ENCODE measurements at regions not wholly inside any gene's neighbourhood (a gene's known extent, or its start where the extent isn't known, plus 50 kb on each side); places are given as distances from the start of the nearest gene placed in this dataset.

DNA sequence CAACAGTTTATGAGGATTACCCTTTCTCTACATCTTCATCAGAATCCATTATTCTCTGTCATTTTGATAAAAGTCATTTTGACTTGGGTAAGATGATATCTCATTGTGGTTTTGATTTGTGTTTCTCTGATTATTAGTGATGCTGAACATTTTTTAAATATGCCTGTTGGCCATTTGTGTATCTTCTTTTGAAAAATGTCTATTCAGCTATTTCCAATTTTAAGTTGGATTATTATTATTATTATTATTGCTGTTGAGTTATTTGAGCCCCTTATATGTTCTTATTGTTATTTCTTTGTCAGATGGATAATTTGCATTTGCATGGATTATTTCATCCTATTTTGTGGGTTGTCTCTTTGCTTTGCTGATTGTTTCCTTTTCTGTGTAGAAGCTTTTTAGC is 421.2 kb upstream of the LMCD1 start:
- H3K27me3 ChIP-seq (ENCODE audit: insufficient read depth, low read length): no peaks in the 10 kb centered on the region
- H3K9ac ChIP-seq (ENCODE audit: low read length): no peak overlapping the region
- TF ChIP-seq, protein P1, sequence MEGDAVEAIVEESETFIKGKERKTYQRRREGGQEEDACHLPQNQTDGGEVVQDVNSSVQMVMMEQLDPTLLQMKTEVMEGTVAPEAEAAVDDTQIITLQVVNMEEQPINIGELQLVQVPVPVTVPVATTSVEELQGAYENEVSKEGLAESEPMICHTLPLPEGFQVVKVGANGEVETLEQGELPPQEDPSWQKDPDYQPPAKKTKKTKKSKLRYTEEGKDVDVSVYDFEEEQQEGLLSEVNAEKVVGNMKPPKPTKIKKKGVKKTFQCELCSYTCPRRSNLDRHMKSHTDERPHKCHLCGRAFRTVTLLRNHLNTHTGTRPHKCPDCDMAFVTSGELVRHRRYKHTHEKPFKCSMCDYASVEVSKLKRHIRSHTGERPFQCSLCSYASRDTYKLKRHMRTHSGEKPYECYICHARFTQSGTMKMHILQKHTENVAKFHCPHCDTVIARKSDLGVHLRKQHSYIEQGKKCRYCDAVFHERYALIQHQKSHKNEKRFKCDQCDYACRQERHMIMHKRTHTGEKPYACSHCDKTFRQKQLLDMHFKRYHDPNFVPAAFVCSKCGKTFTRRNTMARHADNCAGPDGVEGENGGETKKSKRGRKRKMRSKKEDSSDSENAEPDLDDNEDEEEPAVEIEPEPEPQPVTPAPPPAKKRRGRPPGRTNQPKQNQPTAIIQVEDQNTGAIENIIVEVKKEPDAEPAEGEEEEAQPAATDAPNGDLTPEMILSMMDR (IDR thresholded peaks at IDR 0.05; ENCODE audit: low read length): no peak
- TF ChIP-seq EZH2 (IDR thresholded peaks at IDR 0.05; ENCODE audit: borderline replicate concordance, low read length): no peak
- no peaks in the 10 kb centered on the region for H3F3A ChIP-seq (ENCODE audit: insufficient read depth, low read length)
- no peaks in the 10 kb centered on the region for H4K20me1 ChIP-seq (ENCODE audit: insufficient read depth, low read length)
- H3K4me3 ChIP-seq (ENCODE audit: low read depth, low read length, poor library complexity, severe bottlenecking): no peak overlapping the region
- H3K9me2 ChIP-seq (ENCODE audit: low read depth, low read length): no peaks in the 10 kb centered on the region
- H3K36me3 ChIP-seq (ENCODE audit: insufficient read depth, low read length): no peaks in the 10 kb centered on the region
- H3K4me1 ChIP-seq (ENCODE audit: insufficient read depth, low read length, severe bottlenecking): no peaks in the 10 kb centered on the region
- H3K9me3 ChIP-seq (ENCODE audit: low read length): no peaks in the 10 kb centered on the region
- H3K79me2 ChIP-seq (ENCODE audit: insufficient read depth, low read length): no peaks in the 10 kb centered on the region
- H3K4me2 ChIP-seq (ENCODE audit: low read length): no peak overlapping the region
- H3K27ac ChIP-seq (ENCODE audit: low read depth, low read length, poor library complexity, severe bottlenecking): no peak overlapping the region
- no peak overlapping the region for H2AFZ ChIP-seq (ENCODE audit: low read length)

DNA sequence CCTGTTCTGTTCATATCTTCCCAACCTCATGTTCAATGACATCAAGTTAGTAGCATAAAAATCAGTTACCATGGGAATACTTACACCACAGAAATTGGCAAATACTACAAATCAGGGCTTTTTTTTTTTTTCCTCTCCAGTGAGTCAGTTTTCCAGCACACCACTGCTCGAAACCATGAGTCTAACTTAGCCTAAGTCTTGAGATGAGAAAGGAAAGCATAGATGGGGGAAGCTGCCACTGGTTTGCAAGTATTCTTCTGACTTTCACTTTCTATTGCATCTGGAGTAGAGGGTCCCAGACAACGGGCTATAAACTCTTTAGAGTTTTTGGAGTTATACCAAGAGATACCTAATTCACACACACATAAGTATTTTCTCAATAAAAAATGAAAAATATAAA is 416.1 kb upstream of the LMCD1 start:
- Histone ChIP-seq H3K9ac (ENCODE audit: low read length) (no peak overlapping the region), H3F3A (ENCODE audit: insufficient read depth, low read length) (no peaks in the 10 kb centered on the region), H3K4me3 (ENCODE audit: low read depth, low read length, poor library complexity, severe bottlenecking) (no peak overlapping the region), H3K27me3 (ENCODE audit: insufficient read depth, low read length) (no peaks in the 10 kb centered on the region), H3K4me1 (ENCODE audit: insufficient read depth, low read length, severe bottlenecking) (no peaks in the 10 kb centered on the region), H3K36me3 (ENCODE audit: insufficient read depth, low read length) (no peaks in the 10 kb centered on the region), H3K27ac (ENCODE audit: low read depth, low read length, poor library complexity, severe bottlenecking) (no peak overlapping the region), H3K79me2 (ENCODE audit: insufficient read depth, low read length) (no peaks in the 10 kb centered on the region), H2AFZ (ENCODE audit: low read length) (no peak overlapping the region), H4K20me1 (ENCODE audit: insufficient read depth, low read length) (no peaks in the 10 kb centered on the region), H3K9me3 (ENCODE audit: low read length) (no peaks in the 10 kb centered on the region; the same call in 1 of the 2 replicates), H3K4me2 (ENCODE audit: low read length) (no peak overlapping the region), H3K9me2 (ENCODE audit: low read depth, low read length) (no peaks in the 10 kb centered on the region)
- TF ChIP-seq EZH2 (IDR thresholded peaks at IDR 0.05; ENCODE audit: borderline replicate concordance, low read length): no peak
- TF ChIP-seq, protein P1 (IDR thresholded peaks at IDR 0.05; ENCODE audit: low read length): no peak

GRCh38 chr3:8087951-8088350 is 413.7 kb upstream of the LMCD1 start:
- Histone ChIP-seq H3F3A (ENCODE audit: insufficient read depth, low read length) (no peaks in the 10 kb centered on the region), H2AFZ (ENCODE audit: low read length) (no peak overlapping the region), H4K20me1 (ENCODE audit: insufficient read depth, low read length) (no peaks in the 10 kb centered on the region), H3K4me2 (ENCODE audit: low read length) (no peak overlapping the region), H3K9ac (ENCODE audit: low read length) (no peak overlapping the region), H3K27ac (ENCODE audit: low read depth, low read length, poor library complexity, severe bottlenecking) (no peak overlapping the region), H3K4me3 (ENCODE audit: low read depth, low read length, poor library complexity, severe bottlenecking) (no peak overlapping the region), H3K36me3 (ENCODE audit: insufficient read depth, low read length) (no peaks in the 10 kb centered on the region), H3K27me3 (ENCODE audit: insufficient read depth, low read length) (no peaks in the 10 kb centered on the region), H3K79me2 (ENCODE audit: insufficient read depth, low read length) (no peaks in the 10 kb centered on the region), H3K4me1 (ENCODE audit: insufficient read depth, low read length, severe bottlenecking) (no peaks in the 10 kb centered on the region), H3K9me2 (ENCODE audit: low read depth, low read length) (no peaks in the 10 kb centered on the region), H3K9me3 (ENCODE audit: low read length) (no peaks in the 10 kb centered on the region; the same call in 1 of the 2 replicates)
- TF ChIP-seq EZH2 (IDR thresholded peaks at IDR 0.05; ENCODE audit: borderline replicate concordance, low read length): no peak
- TF ChIP-seq, protein P1 (IDR thresholded peaks at IDR 0.05; ENCODE audit: low read length): no peak

Measured in OCI-LY1 (cell line).